ENCODE measurements at regions not wholly inside any gene's neighbourhood (a gene's known extent, or its start where the extent isn't known, plus 50 kb on each side); places are given as distances from the start of the nearest gene placed in this dataset.
A peak's percentile ranks its signal among the peaks of the same experiment; 100 is the strongest.

GRCh38 chr1:220991959-220992704, 112.9 kb downstream of the HLX start:
- FAIRE-seq (no peak), DNase-seq (no peak), ATAC-seq (peak in 3 of 4 donors; percentile 9 to 23 (median 20))
- WGBS, 2 donors = 13 to 16% methylated on average over 13 of the region's 13 CpGs
- no peaks in the 10 kb centered on the region for H3K4me1 ChIP-seq
- H3K36me3 ChIP-seq = no peaks in the 10 kb centered on the region
- no peaks in the 10 kb centered on the region for H3K9me3 ChIP-seq
- TF ChIP-seq, protein P1, sequence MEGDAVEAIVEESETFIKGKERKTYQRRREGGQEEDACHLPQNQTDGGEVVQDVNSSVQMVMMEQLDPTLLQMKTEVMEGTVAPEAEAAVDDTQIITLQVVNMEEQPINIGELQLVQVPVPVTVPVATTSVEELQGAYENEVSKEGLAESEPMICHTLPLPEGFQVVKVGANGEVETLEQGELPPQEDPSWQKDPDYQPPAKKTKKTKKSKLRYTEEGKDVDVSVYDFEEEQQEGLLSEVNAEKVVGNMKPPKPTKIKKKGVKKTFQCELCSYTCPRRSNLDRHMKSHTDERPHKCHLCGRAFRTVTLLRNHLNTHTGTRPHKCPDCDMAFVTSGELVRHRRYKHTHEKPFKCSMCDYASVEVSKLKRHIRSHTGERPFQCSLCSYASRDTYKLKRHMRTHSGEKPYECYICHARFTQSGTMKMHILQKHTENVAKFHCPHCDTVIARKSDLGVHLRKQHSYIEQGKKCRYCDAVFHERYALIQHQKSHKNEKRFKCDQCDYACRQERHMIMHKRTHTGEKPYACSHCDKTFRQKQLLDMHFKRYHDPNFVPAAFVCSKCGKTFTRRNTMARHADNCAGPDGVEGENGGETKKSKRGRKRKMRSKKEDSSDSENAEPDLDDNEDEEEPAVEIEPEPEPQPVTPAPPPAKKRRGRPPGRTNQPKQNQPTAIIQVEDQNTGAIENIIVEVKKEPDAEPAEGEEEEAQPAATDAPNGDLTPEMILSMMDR (IDR thresholded peaks at IDR 0.05) = no peak
- H3K4me3 ChIP-seq = no peak overlapping the region
- intact Hi-C loops (cut with DNase I) = no loop called here
- peaks cover 0 to 8% (median 0%) of the 10 kb centered on the region in 4 donors for H3K27me3 ChIP-seq
- H3K27ac ChIP-seq = no peak overlapping the region

GRCh38 chr1:220992705-220993052, 113.4 kb downstream of the HLX start:
- no peaks in the 10 kb centered on the region for H3K4me1 ChIP-seq
- peaks cover 0 to 8% (median 0%) of the 10 kb centered on the region in 4 donors for H3K27me3 ChIP-seq
- no peak overlapping the region for H3K4me3 ChIP-seq
- FAIRE-seq (no peak), DNase-seq (no peak), ATAC-seq (no peak)
- TF ChIP-seq, protein P1 (IDR thresholded peaks at IDR 0.05) = no peak
- no peaks in the 10 kb centered on the region for H3K36me3 ChIP-seq
- intact Hi-C loops (cut with DNase I) = no loop called here
- 10 to 19% methylated on average over 3 of the region's 3 CpGs for WGBS, 2 donors
- H3K9me3 ChIP-seq = no peaks in the 10 kb centered on the region
- H3K27ac ChIP-seq = no peak overlapping the region

DNA sequence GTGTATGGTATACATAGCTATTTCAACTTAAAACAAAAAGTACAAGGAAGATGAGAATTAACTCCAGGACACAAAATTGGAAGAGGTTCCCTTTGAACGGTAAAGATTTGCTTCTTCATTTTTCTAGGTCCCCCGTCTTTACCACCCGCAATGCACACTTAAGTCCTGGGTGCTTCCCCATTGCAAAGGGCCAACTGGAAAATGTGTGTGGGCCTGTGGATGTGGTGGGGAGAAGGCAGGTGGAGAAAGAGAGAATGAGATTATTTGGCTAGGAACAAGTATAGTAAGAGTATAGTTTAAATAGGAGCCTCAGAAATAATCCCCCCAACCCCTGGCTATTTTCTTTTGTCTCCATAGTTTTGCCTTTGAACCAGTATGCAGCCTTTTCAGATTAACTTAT, 115.4 kb downstream of the HLX start:
- WGBS, 2 donors = 85 to 87% methylated on average over 3 of the region's 3 CpGs
- Histone ChIP-seq H3K27ac (no peak overlapping the region), H3K4me1 (no peaks in the 10 kb centered on the region), H3K36me3 (no peaks in the 10 kb centered on the region), H3K9me3 (no peaks in the 10 kb centered on the region), H3K27me3 (peaks cover 0 to under 1% (median 0%) of the 10 kb centered on the region in 4 donors), H3K4me3 (no peak overlapping the region)
- TF ChIP-seq, protein P1 (IDR thresholded peaks at IDR 0.05) = no peak
- FAIRE-seq = no peak
- intact Hi-C loops (cut with DNase I) = no loop called here
- DNase-seq = no peak
- no peak for ATAC-seq

DNA sequence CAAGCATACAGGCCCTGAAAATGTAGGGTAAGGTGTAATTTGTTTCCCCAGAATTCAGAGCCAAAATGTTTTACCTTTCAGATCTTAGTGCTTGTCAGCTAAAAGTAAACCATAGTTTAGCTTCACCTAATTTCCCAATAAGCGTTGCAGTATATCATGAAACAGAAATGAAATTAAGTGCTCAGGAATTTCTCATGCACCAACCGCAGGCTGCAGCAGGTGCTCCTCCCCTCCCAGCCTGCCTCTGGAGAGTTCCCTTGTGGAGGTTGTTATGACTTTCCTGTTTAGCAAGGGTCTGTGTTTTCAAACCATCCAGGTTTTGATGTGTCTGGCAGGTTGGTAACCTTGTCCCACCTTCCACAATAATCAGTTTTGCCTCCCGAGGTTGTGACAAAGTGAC, 118.5 kb downstream of the HLX start:
- intact Hi-C loops (cut with DNase I) = no loop called here

More for the DNA sequence above, 118.5 kb downstream of the HLX start:
- TF ChIP-seq, protein P1 (IDR thresholded peaks at IDR 0.05) = no peak
- no peak overlapping the region for H3K27ac ChIP-seq
- no peaks in the 10 kb centered on the region for H3K27me3 ChIP-seq
- no peaks in the 10 kb centered on the region for H3K4me1 ChIP-seq
- DNase-seq = no peak
- H3K4me3 ChIP-seq = no peak overlapping the region
- H3K9me3 ChIP-seq = no peaks in the 10 kb centered on the region
- H3K36me3 ChIP-seq = no peaks in the 10 kb centered on the region
- WGBS, 2 donors = 62 to 64% methylated on average over 3 of the region's 3 CpGs
- no peak for ATAC-seq
- FAIRE-seq = no peak
